ENCODE measurements at regions not wholly inside any gene's neighbourhood (a gene's known extent, or its start where the extent isn't known, plus 50 kb on each side); places are given as distances from the start of the nearest gene placed in this dataset.

- H3K36me3 Mint-ChIP-seq, result peaks cover 12 to 18% (median 14%) of the 10 kb centered on the region in 5 donors
- peak overlapping the region in 9 of 10 donors; percentile 72 to 90 (median 81) for H3K4me3 Mint-ChIP-seq
- H3K27me3 ChIP-seq (ENCODE audit: control insufficient read depth in 2 of 2, insufficient read depth in 2 of 2, low read length in 2 of 2), result no peaks in the 10 kb centered on the region
- no peaks in the 10 kb centered on the region for H3K27me3 Mint-ChIP-seq
- intact Hi-C loops (cut with micrococcal nuclease), result loop anchor here in 1 of 2 donors (1.0 to 5.0 kb wide), 4 partner anchors 8 to 35 kb away; no protein-coding TSS in a partner anchor
- H3K9me3 ChIP-seq (ENCODE audit: control insufficient read depth in 2 of 3, low read length in 3 of 3), result no peaks in the 10 kb centered on the region
- H3K27ac ChIP-seq (ENCODE audit: low read depth, low read length), result peak overlapping the region; percentile 56
- H3K4me1 ChIP-seq (ENCODE audit: control insufficient read depth in 2 of 2, insufficient read depth in 2 of 2, low read length in 2 of 2), result peaks cover 1 to 34% of the 10 kb centered on the region in 2 donors
- ATAC-seq, result peak; percentile 73
- DNase-seq, result peak in 3 of 9 donors; percentile 27 to 32 (median 30)
- peaks cover 0 to 18% (median 2%) of the 10 kb centered on the region in 11 donors for H3K9me3 Mint-ChIP-seq
- peak overlapping the region; percentile 28 for H3K4me3 ChIP-seq (ENCODE audit: low read length)
- H3K4me1 Mint-ChIP-seq, result peaks cover 29 to 92% (median 85%) of the 10 kb centered on the region in 7 donors
- ChIA-PET POLR2A (interaction anchor here (0.6 to 12.7 kb wide), 12 partner anchors 7 to 161 kb away, joined by 3 to 128 read pairs (median 4); partner anchors contain the start of gene BTG1), CTCF (interaction anchor here (0.7 to 1.1 kb wide), 2 partner anchors 99 to 236 kb away, joined by 3 to 6 read pairs; no protein-coding TSS in a partner anchor)
- no peaks in the 10 kb centered on the region for H3K36me3 ChIP-seq (ENCODE audit: control insufficient read depth in 2 of 3, insufficient read depth in 3 of 3, low read length in 3 of 3)
- H3K27ac Mint-ChIP-seq, result peak overlapping the region; percentile 56 to 99 (median 90)
Observed at GRCh38 chr12:92047393-92047826, 98.2 kb downstream of the BTG1 start.

GRCh38 chr12:92046557-92047392, 98.9 kb downstream of the BTG1 start:
- Mint-ChIP-seq H3K9me3 (peaks cover 0 to 18% (median 2%) of the 10 kb centered on the region in 11 donors), H3K4me1 (peaks cover 30 to 92% (median 85%) of the 10 kb centered on the region in 7 donors), H3K27ac (peak overlapping the region; percentile 56 to 99 (median 90)), H3K4me3 (peak overlapping the region; percentile 73 to 90 (median 80)), H3K27me3 (no peaks in the 10 kb centered on the region), H3K36me3 (peaks cover 12 to 17% (median 14%) of the 10 kb centered on the region in 5 donors)
- Histone ChIP-seq H3K27me3 (ENCODE audit: control insufficient read depth in 2 of 2, insufficient read depth in 2 of 2, low read length in 2 of 2) (no peaks in the 10 kb centered on the region), H3K27ac (ENCODE audit: low read depth, low read length) (peak overlapping the region; percentile 56), H3K9me3 (ENCODE audit: control insufficient read depth in 2 of 3, low read length in 3 of 3) (no peaks in the 10 kb centered on the region), H3K4me1 (ENCODE audit: control insufficient read depth in 2 of 2, insufficient read depth in 2 of 2, low read length in 2 of 2) (peaks cover 7 to 37% of the 10 kb centered on the region in 2 donors), H3K36me3 (ENCODE audit: control insufficient read depth in 2 of 3, insufficient read depth in 3 of 3, low read length in 3 of 3) (no peaks in the 10 kb centered on the region), H3K4me3 (ENCODE audit: low read length) (peak overlapping the region; percentile 28)
- ChIA-PET POLR2A (interaction anchor here (0.6 to 12.7 kb wide), 16 partner anchors 6 to 722 kb away, joined by 3 to 128 read pairs (median 4); partner anchors contain the start of gene BTG1), CTCF (interaction anchor here (0.6 to 0.7 kb wide), 2 partner anchors 53 to 100 kb away, joined by 3 to 5 read pairs; no protein-coding TSS in a partner anchor)
- peak; percentile 38 for ATAC-seq
- DNase-seq, result peak in 1 of 9 donors; percentile 32
- intact Hi-C loops (cut with micrococcal nuclease), result loop anchor here in 1 of 2 donors (1.0 to 5.0 kb wide), 4 partner anchors 7 to 36 kb away; no protein-coding TSS in a partner anchor

- POLR2A ChIA-PET, result interaction anchor here (0.7 to 10.8 kb wide), 6 partner anchors 9 to 356 kb away, joined by 4 to 91 read pairs (median 6); no protein-coding TSS in a partner anchor
Observed at GRCh38 chr12:92045852-92046251, 99.8 kb downstream of the BTG1 start.

GRCh38 chr12:92044435-92044834, 101.2 kb downstream of the BTG1 start:
- Mint-ChIP-seq H3K4me1 (peaks cover 34 to 93% (median 87%) of the 10 kb centered on the region in 7 donors), H3K27ac (peak overlapping the region in 4 of 9 donors; percentile 16 to 99 (median 71)), H3K4me3 (peak overlapping the region in 2 of 10 donors; percentile 18 to 42), H3K27me3 (no peaks in the 10 kb centered on the region), H3K9me3 (peaks cover 0 to 18% (median 2%) of the 10 kb centered on the region in 11 donors), H3K36me3 (peaks cover 7 to 18% (median 10%) of the 10 kb centered on the region in 5 donors)
- no peaks in the 10 kb centered on the region for H3K27me3 ChIP-seq (ENCODE audit: control insufficient read depth in 2 of 2, insufficient read depth in 2 of 2, low read length in 2 of 2)
- H3K4me1 ChIP-seq (ENCODE audit: control insufficient read depth in 2 of 2, insufficient read depth in 2 of 2, low read length in 2 of 2), result peaks cover 11 to 49% of the 10 kb centered on the region in 2 donors
- no peaks in the 10 kb centered on the region for H3K9me3 ChIP-seq (ENCODE audit: control insufficient read depth in 2 of 3, low read length in 3 of 3)
- ATAC-seq (no peak), DNase-seq (no peak)
- no peak overlapping the region for H3K27ac ChIP-seq (ENCODE audit: low read depth, low read length)
- no peaks in the 10 kb centered on the region for H3K36me3 ChIP-seq (ENCODE audit: control insufficient read depth in 2 of 3, insufficient read depth in 3 of 3, low read length in 3 of 3)
- intact Hi-C loops (cut with micrococcal nuclease), result no loop called here
- ChIA-PET POLR2A (interaction anchor here (1.5 to 15.9 kb wide), 6 partner anchors 8 to 100 kb away, joined by 3 to 377 read pairs (median 51); partner anchors contain the start of gene BTG1), CTCF (interaction anchor here (1.4 to 3.6 kb wide), 3 partner anchors 11 to 53 kb away, joined by 3 to 12 read pairs (median 4); no protein-coding TSS in a partner anchor)
- H3K4me3 ChIP-seq (ENCODE audit: low read length), result no peak overlapping the region

More at GRCh38 chr12:92045852-92046251, 99.8 kb downstream of the BTG1 start:
- peaks cover 11 to 40% of the 10 kb centered on the region in 2 donors for H3K4me1 ChIP-seq (ENCODE audit: control insufficient read depth in 2 of 2, insufficient read depth in 2 of 2, low read length in 2 of 2)
- no peak overlapping the region for H3K27ac ChIP-seq (ENCODE audit: low read depth, low read length)
- ATAC-seq (no peak), DNase-seq (no peak)
- Mint-ChIP-seq H3K4me3 (peak overlapping the region in 9 of 10 donors; percentile 9 to 90 (median 81)), H3K27me3 (no peaks in the 10 kb centered on the region), H3K27ac (peak overlapping the region; percentile 62 to 99 (median 90)), H3K9me3 (peaks cover 0 to 18% (median 2%) of the 10 kb centered on the region in 11 donors), H3K36me3 (peaks cover 12 to 18% (median 14%) of the 10 kb centered on the region in 5 donors), H3K4me1 (peaks cover 33 to 92% (median 85%) of the 10 kb centered on the region in 7 donors)
- intact Hi-C loops (cut with micrococcal nuclease), result loop anchor here in 1 of 2 donors (2.0 to 5.0 kb wide), 2 partner anchors 15 to 36 kb away; no protein-coding TSS in a partner anchor
- CTCF ChIA-PET, result interaction anchor here (0.6 kb wide), 1 partner anchor 52 kb away, joined by 5 read pairs; no protein-coding TSS in a partner anchor
- peak overlapping the region; percentile 28 for H3K4me3 ChIP-seq (ENCODE audit: low read length)
- H3K36me3 ChIP-seq (ENCODE audit: control insufficient read depth in 2 of 3, insufficient read depth in 3 of 3, low read length in 3 of 3), result no peaks in the 10 kb centered on the region
- no peaks in the 10 kb centered on the region for H3K9me3 ChIP-seq (ENCODE audit: control insufficient read depth in 2 of 3, low read length in 3 of 3)
- no peaks in the 10 kb centered on the region for H3K27me3 ChIP-seq (ENCODE audit: control insufficient read depth in 2 of 2, insufficient read depth in 2 of 2, low read length in 2 of 2)

GRCh38 chr12:92042791-92043531, 102.7 kb downstream of the BTG1 start:
- Mint-ChIP-seq H3K27ac (peak overlapping the region in 8 of 9 donors; percentile 3 to 99 (median 89)), H3K4me1 (peaks cover 36 to 93% (median 88%) of the 10 kb centered on the region in 7 donors), H3K9me3 (peaks cover 0 to 14% (median 0%) of the 10 kb centered on the region in 11 donors), H3K4me3 (peak overlapping the region in 3 of 10 donors; percentile 20 to 73 (median 25)), H3K27me3 (no peaks in the 10 kb centered on the region), H3K36me3 (peaks cover 3 to 14% (median 6%) of the 10 kb centered on the region in 5 donors)
- DNase-seq (no peak), ATAC-seq (no peak)
- ChIA-PET POLR2A (interaction anchor here (0.5 to 15.9 kb wide), 14 partner anchors 10 to 321 kb away, joined by 3 to 377 read pairs (median 6); partner anchors contain the start of gene BTG1), CTCF (interaction anchor here (0.9 to 3.6 kb wide), 9 partner anchors 10 to 245 kb away, joined by 3 to 12 read pairs (median 3); no protein-coding TSS in a partner anchor)
- intact Hi-C loops (cut with micrococcal nuclease), result no loop called here
- peaks cover 11 to 60% of the 10 kb centered on the region in 2 donors for H3K4me1 ChIP-seq (ENCODE audit: control insufficient read depth in 2 of 2, insufficient read depth in 2 of 2, low read length in 2 of 2)
- H3K36me3 ChIP-seq (ENCODE audit: control insufficient read depth in 2 of 3, insufficient read depth in 3 of 3, low read length in 3 of 3), result no peaks in the 10 kb centered on the region
- H3K4me3 ChIP-seq (ENCODE audit: low read length), result no peak overlapping the region
- H3K27ac ChIP-seq (ENCODE audit: low read depth, low read length), result no peak overlapping the region
- no peaks in the 10 kb centered on the region for H3K27me3 ChIP-seq (ENCODE audit: control insufficient read depth in 2 of 2, insufficient read depth in 2 of 2, low read length in 2 of 2)
- no peaks in the 10 kb centered on the region for H3K9me3 ChIP-seq (ENCODE audit: control insufficient read depth in 2 of 3, low read length in 3 of 3)
